ENCODE measurements at regions not wholly inside any gene's neighbourhood (a gene's known extent, or its start where the extent isn't known, plus 50 kb on each side); places are given as distances from the start of the nearest gene placed in this dataset.

DNA sequence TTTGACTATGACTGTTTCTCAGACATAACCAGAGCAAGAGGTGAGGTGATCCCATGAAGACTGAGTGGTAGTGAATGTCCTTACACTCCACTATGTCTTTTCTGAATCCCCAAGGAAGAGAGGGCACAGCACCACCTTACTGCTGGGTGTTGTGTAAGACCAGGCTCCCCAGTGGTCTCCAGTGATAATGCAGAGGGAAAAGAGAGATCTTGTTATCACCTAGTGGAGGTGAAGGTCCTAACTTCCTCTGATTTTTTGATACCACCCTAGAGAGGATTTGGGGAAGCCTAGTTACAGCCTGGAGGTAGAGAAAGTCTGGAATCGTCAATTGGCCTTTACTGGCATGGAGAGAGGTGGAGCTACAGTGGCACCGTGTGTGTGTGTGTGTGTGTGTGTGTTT, 288.0 kb upstream of the BCHE start:
- TF ChIP-seq CTCF (conservative IDR thresholded peaks at IDR 0.05; ENCODE audit: low read depth, low read length) (no peak), EZH2 (IDR thresholded peaks at IDR 0.05; ENCODE audit: borderline replicate concordance, low read depth, low read length, poor library complexity, severe bottlenecking) (no peak)

Data from A673 (cell line).